Activated naive CD4-positive, alpha-beta T cell treated with anti-CD3 and anti-CD28 coated beads, Interleukin-2, amount 50 U/mL, for 24 hours (primary cell): ENCODE measurements at regions not wholly inside any gene's neighbourhood (a gene's known extent, or its start where the extent isn't known, plus 50 kb on each side); places are given as distances from the start of the nearest gene placed in this dataset.
"Not testable (repeated sequence)": the region's sequence is repeated elsewhere in the genome, so short reads cannot be mapped to it uniquely, and the experiment has no call there.

ENCODE experiments used
- H3K27ac Mint-ChIP-seq: one replicate; pipeline ENCODE4 v1.8.0; 2021; ENCODE audit warnings: mild to moderate bottlenecking, mixed read lengths
- H3K27me3 Mint-ChIP-seq: one replicate; pipeline ENCODE4 v1.8.0; 2021; ENCODE audit warnings: mixed read lengths
- H3K36me3 Mint-ChIP-seq: one replicate; pipeline ENCODE4 v1.8.0; 2021; ENCODE audit warnings: mixed read lengths
- H3K4me1 Mint-ChIP-seq: one replicate; pipeline ENCODE4 v1.8.0; 2021; ENCODE audit warnings: mixed read lengths
- H3K4me3 Mint-ChIP-seq: one replicate; pipeline ENCODE4 v1.8.0; 2021; ENCODE audit warnings: mild to moderate bottlenecking, mixed read lengths
- H3K9me3 Mint-ChIP-seq: one replicate; pipeline ENCODE4 v1.8.0; 2021; ENCODE audit warnings: mixed read lengths

- not testable (repeated sequence) for H3K27ac Mint-ChIP-seq, H3K4me3 Mint-ChIP-seq, H3K36me3 Mint-ChIP-seq, H3K4me1 Mint-ChIP-seq, H3K9me3 Mint-ChIP-seq
- H3K27me3 Mint-ChIP-seq = peaks cover 18% of the 10 kb centered on the region
Measured at GRCh38 chr15:31643955-31644354, 317.3 kb downstream of the KLF13 start.

- H3K9me3 Mint-ChIP-seq, H3K4me3 Mint-ChIP-seq, H3K36me3 Mint-ChIP-seq, H3K4me1 Mint-ChIP-seq, H3K27ac Mint-ChIP-seq: not testable (repeated sequence)
- peaks cover 20% of the 10 kb centered on the region for H3K27me3 Mint-ChIP-seq
Measured at GRCh38 chr15:31644761-31645160, 318.1 kb downstream of the KLF13 start.

DNA sequence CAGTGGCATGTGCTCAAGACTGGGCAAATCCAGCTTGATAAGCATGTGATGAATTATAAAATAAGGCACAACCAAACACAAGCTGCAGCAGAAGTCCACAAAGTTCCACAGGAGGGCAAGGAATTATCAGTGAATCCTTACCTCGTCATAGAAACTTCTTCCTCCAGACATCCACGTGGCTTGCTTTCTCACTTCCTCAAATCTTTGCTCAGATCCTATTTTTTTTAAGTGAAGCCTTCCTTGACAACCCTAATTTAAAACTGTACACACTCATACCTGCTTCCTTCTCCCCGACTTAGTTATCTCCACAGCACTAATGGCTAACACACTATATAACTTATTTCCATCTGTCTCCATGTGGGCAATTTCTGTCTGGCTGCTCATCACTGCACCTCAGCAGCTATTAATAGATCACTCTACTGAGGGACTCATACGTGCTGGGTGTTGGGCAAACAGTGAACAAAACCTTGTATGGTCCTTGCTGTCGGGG, 320.7 kb downstream of the KLF13 start:
- not testable (repeated sequence) for H3K9me3 Mint-ChIP-seq, H3K4me1 Mint-ChIP-seq, H3K4me3 Mint-ChIP-seq, H3K27ac Mint-ChIP-seq, H3K36me3 Mint-ChIP-seq
- peaks cover 18% of the 10 kb centered on the region for H3K27me3 Mint-ChIP-seq

GRCh38 chr15:31649634-31650033, 323.0 kb downstream of the KLF13 start:
- not testable (repeated sequence) for H3K27ac Mint-ChIP-seq, H3K4me3 Mint-ChIP-seq, H3K36me3 Mint-ChIP-seq, H3K9me3 Mint-ChIP-seq, H3K4me1 Mint-ChIP-seq
- H3K27me3 Mint-ChIP-seq = peaks cover 14% of the 10 kb centered on the region

DNA sequence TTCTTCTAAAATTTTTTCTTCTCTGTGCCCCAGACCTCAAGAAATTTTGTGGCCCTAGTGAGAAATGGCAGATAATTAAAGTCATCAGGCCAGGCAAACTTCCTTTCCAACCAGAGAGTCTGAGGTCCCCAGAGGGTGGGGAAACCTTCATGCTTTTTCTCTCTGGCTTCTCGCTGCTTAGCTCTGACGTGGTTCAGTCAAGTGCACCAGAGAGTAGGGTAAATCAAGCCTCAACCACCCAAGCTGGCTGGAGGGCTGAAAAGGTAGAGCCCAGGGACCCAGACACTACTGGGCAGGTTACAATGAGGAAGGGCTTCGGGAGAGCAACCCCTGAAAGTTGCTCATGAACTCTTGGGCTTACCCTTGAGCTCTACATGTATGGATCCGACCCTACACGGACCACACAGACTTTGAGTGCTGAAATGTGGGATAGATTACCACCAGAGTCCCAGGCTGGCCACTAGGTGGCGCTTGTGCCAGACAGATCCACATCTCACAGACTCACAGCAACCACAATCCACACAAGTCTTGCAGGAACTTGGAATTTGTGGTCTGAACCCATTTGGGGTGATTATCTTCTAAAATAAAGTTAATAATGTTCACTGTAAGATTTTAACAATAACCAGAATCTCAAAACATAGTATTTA, 323.5 kb downstream of the KLF13 start:
- not testable (repeated sequence) for H3K36me3 Mint-ChIP-seq, H3K4me3 Mint-ChIP-seq, H3K9me3 Mint-ChIP-seq, H3K27ac Mint-ChIP-seq, H3K4me1 Mint-ChIP-seq
- H3K27me3 Mint-ChIP-seq = peaks cover 11% of the 10 kb centered on the region

DNA sequence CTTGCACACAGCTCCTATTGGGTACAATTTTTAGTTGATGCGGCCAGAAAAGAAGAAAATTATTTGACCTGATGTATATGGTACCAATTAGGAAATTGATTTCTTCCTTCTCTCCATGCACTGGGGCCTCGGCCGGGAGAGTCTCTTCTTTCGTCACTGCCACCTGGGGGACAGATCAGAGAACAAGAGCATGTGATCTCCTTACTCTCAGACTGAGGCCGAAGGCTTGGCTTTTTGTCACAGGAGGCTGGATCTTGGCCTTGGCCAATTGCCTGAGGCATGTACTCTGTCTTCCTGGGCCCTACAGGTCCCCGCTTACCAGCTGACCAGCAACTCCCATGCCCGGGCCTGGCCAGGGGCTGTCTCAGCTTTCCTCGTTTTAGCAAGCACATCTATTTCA, 330.3 kb downstream of the KLF13 start:
- not testable (repeated sequence) for H3K27ac Mint-ChIP-seq, H3K27me3 Mint-ChIP-seq, H3K36me3 Mint-ChIP-seq, H3K9me3 Mint-ChIP-seq, H3K4me1 Mint-ChIP-seq, H3K4me3 Mint-ChIP-seq

GRCh38 chr15:31660816-31661215, 334.2 kb downstream of the KLF13 start:
- no peak overlapping the region for H3K4me3 Mint-ChIP-seq
- H3K4me1 Mint-ChIP-seq = no peaks in the 10 kb centered on the region
- H3K36me3 Mint-ChIP-seq = no peaks in the 10 kb centered on the region
- H3K9me3 Mint-ChIP-seq = no peaks in the 10 kb centered on the region
- peaks cover 6% of the 10 kb centered on the region for H3K27me3 Mint-ChIP-seq
- H3K27ac Mint-ChIP-seq = no peak overlapping the region

GRCh38 chr15:31665732-31666131, 339.1 kb downstream of the KLF13 start:
- H3K9me3 Mint-ChIP-seq, H3K4me3 Mint-ChIP-seq, H3K27ac Mint-ChIP-seq, H3K4me1 Mint-ChIP-seq, H3K36me3 Mint-ChIP-seq: not testable (repeated sequence)
- peaks cover 14% of the 10 kb centered on the region for H3K27me3 Mint-ChIP-seq

- H3K4me1 Mint-ChIP-seq, H3K27ac Mint-ChIP-seq, H3K36me3 Mint-ChIP-seq, H3K4me3 Mint-ChIP-seq, H3K9me3 Mint-ChIP-seq: not testable (repeated sequence)
- H3K27me3 Mint-ChIP-seq = peaks cover 20% of the 10 kb centered on the region
Measured at GRCh38 chr15:31669158-31669908, 342.7 kb downstream of the KLF13 start.

GRCh38 chr15:31673263-31673662, 346.6 kb downstream of the KLF13 start:
- H3K27ac Mint-ChIP-seq, H3K36me3 Mint-ChIP-seq, H3K9me3 Mint-ChIP-seq, H3K4me1 Mint-ChIP-seq, H3K4me3 Mint-ChIP-seq: not testable (repeated sequence)
- peaks cover 10% of the 10 kb centered on the region for H3K27me3 Mint-ChIP-seq

DNA sequence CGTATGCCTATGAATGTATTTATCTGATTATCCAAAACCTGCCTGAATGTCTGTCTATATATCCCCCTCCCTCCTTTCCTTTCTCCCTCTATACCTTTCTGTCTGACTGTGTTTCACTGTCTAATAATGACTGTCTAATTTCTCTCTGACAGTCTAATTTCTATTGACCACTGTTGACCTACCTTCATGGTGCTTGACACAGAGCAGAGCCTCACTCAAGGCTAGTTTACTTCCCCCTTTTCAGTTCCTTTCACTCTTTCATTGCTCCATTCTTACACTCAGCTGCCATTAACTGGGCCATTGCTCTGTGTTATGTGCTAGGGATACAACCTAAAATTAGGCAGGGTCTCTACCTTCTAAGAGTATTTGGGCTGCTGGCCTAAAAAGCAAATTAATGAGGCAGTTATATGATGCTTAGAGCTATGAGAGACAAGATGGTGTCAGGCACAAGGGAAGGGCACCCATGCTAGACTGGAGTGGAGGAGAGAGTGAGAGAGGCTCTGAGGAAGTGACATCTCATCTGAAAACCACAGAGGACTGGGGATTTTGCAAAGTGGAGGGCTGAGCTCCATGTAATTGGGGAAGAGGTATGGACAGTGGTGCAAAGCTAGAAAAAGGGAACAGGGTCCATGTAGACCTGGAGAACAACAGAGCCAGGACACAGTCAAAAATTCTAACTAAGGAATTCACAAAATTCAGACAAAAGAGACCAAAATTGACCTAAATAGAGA, 348.6 kb upstream of the CHRNA7 start:
- not testable (repeated sequence) for H3K4me1 Mint-ChIP-seq, H3K4me3 Mint-ChIP-seq, H3K27me3 Mint-ChIP-seq, H3K27ac Mint-ChIP-seq, H3K36me3 Mint-ChIP-seq, H3K9me3 Mint-ChIP-seq

GRCh38 chr15:31687088-31687487, 343.2 kb upstream of the CHRNA7 start:
- H3K4me3 Mint-ChIP-seq, H3K9me3 Mint-ChIP-seq, H3K27me3 Mint-ChIP-seq, H3K36me3 Mint-ChIP-seq, H3K4me1 Mint-ChIP-seq, H3K27ac Mint-ChIP-seq: not testable (repeated sequence)

GRCh38 chr15:31696509-31696908, 333.8 kb upstream of the CHRNA7 start:
- H3K36me3 Mint-ChIP-seq, H3K27me3 Mint-ChIP-seq, H3K4me3 Mint-ChIP-seq, H3K9me3 Mint-ChIP-seq, H3K4me1 Mint-ChIP-seq, H3K27ac Mint-ChIP-seq: not testable (repeated sequence)

GRCh38 chr15:31705076-31705678, 325.1 kb upstream of the CHRNA7 start:
- not testable (repeated sequence) for H3K4me3 Mint-ChIP-seq, H3K36me3 Mint-ChIP-seq, H3K4me1 Mint-ChIP-seq, H3K27ac Mint-ChIP-seq, H3K9me3 Mint-ChIP-seq, H3K27me3 Mint-ChIP-seq

DNA sequence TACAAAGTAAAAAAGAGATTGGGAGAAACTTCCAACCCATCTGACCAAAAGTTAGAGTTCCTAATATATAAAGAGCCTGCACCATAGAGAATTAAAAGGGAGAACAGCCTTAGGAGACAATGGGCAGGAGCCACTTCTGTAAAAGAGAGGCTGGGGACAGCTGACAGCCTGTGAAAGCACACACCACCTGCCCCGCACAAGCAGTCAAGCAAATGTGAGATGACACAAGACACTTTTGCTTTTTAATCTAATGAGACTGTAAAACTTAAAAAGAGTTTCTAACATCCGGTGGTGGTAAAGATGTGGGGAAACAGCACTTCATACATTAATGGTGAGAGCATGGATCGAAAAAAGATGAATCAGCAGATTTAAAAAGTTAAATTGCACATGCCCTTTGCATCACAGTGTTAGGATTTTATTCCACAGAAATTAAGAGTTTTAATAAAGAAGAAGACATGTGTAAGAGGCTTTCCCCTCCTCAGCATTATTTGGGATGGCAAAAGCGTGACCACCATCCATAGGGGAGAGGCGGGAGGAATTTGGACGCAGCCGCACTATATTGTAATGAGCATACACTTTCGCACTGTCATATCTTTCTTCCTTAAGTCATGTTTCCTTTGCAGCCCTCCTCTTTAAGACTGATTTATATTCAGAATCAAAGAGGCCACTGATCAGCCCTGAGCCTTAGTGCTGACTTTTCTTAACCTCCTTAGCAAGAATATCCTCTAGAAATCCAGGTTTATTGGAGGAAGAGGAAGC, 322.2 kb upstream of the CHRNA7 start:
- not testable (repeated sequence) for H3K9me3 Mint-ChIP-seq, H3K27ac Mint-ChIP-seq, H3K27me3 Mint-ChIP-seq, H3K4me3 Mint-ChIP-seq, H3K36me3 Mint-ChIP-seq, H3K4me1 Mint-ChIP-seq
